H9 (cell line): ENCODE measurements at regions not wholly inside any gene's neighbourhood (a gene's known extent, or its start where the extent isn't known, plus 50 kb on each side); places are given as distances from the start of the nearest gene placed in this dataset.

Experiments
- DNase-seq: peaks from one replicate; pipeline ENCODE4 v3.0.0-alpha.2; 2017
- H2AFZ ChIP-seq: one replicate; pipeline ENCODE4 v1.6.1; 2013; ENCODE audit warnings: mild to moderate bottlenecking, low read length, control low read depth, moderate library complexity
- H2AK5ac ChIP-seq: 2 replicates; pipeline ENCODE4 v1.6.1; 2013; ENCODE audit warnings: low read length, control low read depth, mixed read lengths; ENCODE audit not compliant: insufficient read length
- H2BK120ac ChIP-seq: one replicate; pipeline ENCODE4 v1.6.1; 2013; ENCODE audit warnings: low read depth, mild to moderate bottlenecking, low read length, control low read depth, inconsistent platforms; ENCODE audit not compliant: poor library complexity, severe bottlenecking
- H2BK12ac ChIP-seq: 2 replicates; pipeline ENCODE4 v1.6.1; 2013; ENCODE audit warnings: low read length, control low read depth, mixed read lengths, low read depth; ENCODE audit not compliant: insufficient read length
- H2BK15ac ChIP-seq: 2 replicates; pipeline ENCODE4 v1.6.1; 2013; ENCODE audit warnings: low read depth, low read length, control low read depth
- H2BK20ac ChIP-seq: one replicate; pipeline ENCODE4 v1.6.1; 2013; ENCODE audit warnings: low read depth, mild to moderate bottlenecking, low read length, control low read depth, inconsistent platforms; ENCODE audit not compliant: poor library complexity, severe bottlenecking
- H2BK5ac ChIP-seq: 2 replicates; pipeline ENCODE4 v1.6.1; 2013; ENCODE audit warnings: low read length, control low read depth, mixed read lengths; ENCODE audit not compliant: insufficient read length
- H3K14ac ChIP-seq: 2 replicates; pipeline ENCODE4 v1.6.1; 2013; ENCODE audit warnings: low read length, control low read depth; ENCODE audit not compliant: insufficient read depth
- H3K18ac ChIP-seq: 2 replicates; pipeline ENCODE4 v1.6.1; 2013; ENCODE audit warnings: low read depth, mild to moderate bottlenecking, mixed read lengths, low read length, control low read depth; ENCODE audit not compliant: insufficient read length
- H3K23ac ChIP-seq: 2 replicates; pipeline ENCODE4 v1.6.1; 2013; ENCODE audit warnings: low read length, control low read depth, mixed read lengths, low read depth; ENCODE audit not compliant: insufficient read length
- H3K23me2 ChIP-seq: 2 replicates; pipeline ENCODE4 v1.6.1; 2013; ENCODE audit warnings: low read depth, mild to moderate bottlenecking, mixed read lengths, low read length, control low read depth; ENCODE audit not compliant: insufficient read length, poor library complexity, severe bottlenecking
- H3K27ac ChIP-seq: 2 replicates; pipeline ENCODE4 v1.5.1; 2013; ENCODE audit warnings: low read length, control low read depth, mixed read lengths, low read depth; ENCODE audit not compliant: insufficient read length
- H3K27me3 ChIP-seq: 2 replicates; pipeline ENCODE4 v1.6.1; 2013; ENCODE audit warnings: low read length, control low read depth, inconsistent platforms; ENCODE audit not compliant: insufficient read depth
- H3K4ac ChIP-seq: 2 replicates; pipeline ENCODE4 v1.6.1; 2013; ENCODE audit warnings: low read depth, mild to moderate bottlenecking, control low read depth, inconsistent platforms, low read length, moderate library complexity
- H3K4me1 ChIP-seq: 2 replicates; pipeline ENCODE4 v1.6.1; 2013; ENCODE audit warnings: low read length, control low read depth, inconsistent platforms; ENCODE audit not compliant: insufficient read depth
- H3K4me2 ChIP-seq: 2 replicates; pipeline ENCODE4 v1.6.1; 2013; ENCODE audit warnings: low read length, control low read depth, mixed read lengths; ENCODE audit not compliant: insufficient read length, insufficient read depth
- H3K56ac ChIP-seq: 2 replicates; pipeline ENCODE4 v1.6.1; 2013; ENCODE audit warnings: low read depth, mild to moderate bottlenecking, mixed read lengths, low read length, control low read depth; ENCODE audit not compliant: insufficient read length
- H3K79me1 ChIP-seq: 2 replicates; pipeline ENCODE4 v1.6.1; 2013; ENCODE audit warnings: low read depth, mild to moderate bottlenecking, moderate library complexity, low read length, control low read depth, inconsistent platforms; ENCODE audit not compliant: insufficient read depth, poor library complexity, severe bottlenecking
- H3K79me2 ChIP-seq: 2 replicates; pipeline ENCODE4 v1.6.1; 2013; ENCODE audit warnings: low read length, control low read depth, inconsistent platforms; ENCODE audit not compliant: insufficient read depth
- H3K9ac ChIP-seq: 2 replicates; pipeline ENCODE4 v1.6.1; 2013; ENCODE audit warnings: low read length, control low read depth, mixed read lengths; ENCODE audit not compliant: insufficient read length; ENCODE audit errors: extremely low read depth
- H3K9me3 ChIP-seq: one replicate; pipeline ENCODE4 v1.6.1; 2013; ENCODE audit warnings: low read depth, low read length, inconsistent platforms; ENCODE audit not compliant: control insufficient read depth
- H3T11ph ChIP-seq: one replicate; pipeline ENCODE4 v1.6.1; 2013; ENCODE audit warnings: mild to moderate bottlenecking, low read length, control low read depth, inconsistent platforms
- H4K20me1 ChIP-seq: one replicate; pipeline ENCODE4 v1.6.1; 2013; ENCODE audit not compliant: control insufficient read depth, insufficient read length, insufficient read depth
- H4K5ac ChIP-seq: 2 replicates; pipeline ENCODE4 v1.6.1; 2013; ENCODE audit warnings: low read depth, mild to moderate bottlenecking, mixed read lengths, low read length, control low read depth; ENCODE audit not compliant: insufficient read length
- H4K8ac ChIP-seq: replicated peaks from 2 replicates; pipeline ENCODE4 v1.6.1; 2013; ENCODE audit warnings: low read length, control low read depth, mixed read lengths, low read depth; ENCODE audit not compliant: insufficient read length
- H4K91ac ChIP-seq: 2 replicates; pipeline ENCODE4 v1.6.1; 2013; ENCODE audit warnings: low read depth, mild to moderate bottlenecking, moderate library complexity, mixed read lengths, low read length, control low read depth; ENCODE audit not compliant: insufficient read length
- H3K27ac Mint-ChIP-seq, 3 experiments: 2 replicates in 2 of 3; 3 replicates in 1 of 3; pipeline ENCODE4 v1.8.0; 2020 to 2021; ENCODE audit warnings: mixed read lengths in 3 of 3, mild to moderate bottlenecking in 1 of 3, moderate library complexity in 1 of 3
- H3K27me3 Mint-ChIP-seq: 2 replicates; pipeline ENCODE4 v1.8.0; 2021; ENCODE audit warnings: low read depth, mild to moderate bottlenecking, moderate library complexity, mixed read lengths
- H3K36me3 Mint-ChIP-seq, 3 experiments: 2 replicates in 2 of 3; 3 replicates in 1 of 3; pipeline ENCODE4 v1.8.0; 2020 to 2021; ENCODE audit warnings: low read depth in 3 of 3, mixed read lengths in 3 of 3; ENCODE audit not compliant: insufficient read depth in 1 of 3
- H3K4me1 Mint-ChIP-seq, 2 experiments: 2 replicates each; pipeline ENCODE4 v1.8.0; 2020; ENCODE audit warnings: mixed read lengths in 2 of 2
- H3K4me3 Mint-ChIP-seq, 2 experiments: 2 replicates in 1 of 2; 3 replicates in 1 of 2; pipeline ENCODE4 v1.8.0; 2020 to 2021; ENCODE audit warnings: mild to moderate bottlenecking in 2 of 2, mixed read lengths in 2 of 2, moderate library complexity in 1 of 2
- H3K9me3 Mint-ChIP-seq, 2 experiments: 2 replicates in 1 of 2; 3 replicates in 1 of 2; pipeline ENCODE4 v1.8.0; 2020; ENCODE audit warnings: mild to moderate bottlenecking in 2 of 2, mixed read lengths in 2 of 2, moderate library complexity in 1 of 2
- WGBS: extraction: QIAGEN DNeasy Blood & Tissue Kit; methylation state at CpG from one replicate; pipeline ENCODE4 v1.1.7; 2013; ENCODE audit warnings: missing lambda C conversion rate, low lambda C conversion rate, mixed read lengths; ENCODE audit not compliant: insufficient read length; ENCODE audit errors: extremely low coverage; 5-methylcytosine and 5-hydroxymethylcytosine counted together
- TF ChIP-seq, protein P1 (sequence below): fragments of 200-600 bp; sonication (generic); conservative IDR thresholded peaks from 3 replicates; pipeline ENCODE4 v1.8.0; 2021; ENCODE audit warnings: antibody characterized with exemption, mild to moderate bottlenecking

DNA sequence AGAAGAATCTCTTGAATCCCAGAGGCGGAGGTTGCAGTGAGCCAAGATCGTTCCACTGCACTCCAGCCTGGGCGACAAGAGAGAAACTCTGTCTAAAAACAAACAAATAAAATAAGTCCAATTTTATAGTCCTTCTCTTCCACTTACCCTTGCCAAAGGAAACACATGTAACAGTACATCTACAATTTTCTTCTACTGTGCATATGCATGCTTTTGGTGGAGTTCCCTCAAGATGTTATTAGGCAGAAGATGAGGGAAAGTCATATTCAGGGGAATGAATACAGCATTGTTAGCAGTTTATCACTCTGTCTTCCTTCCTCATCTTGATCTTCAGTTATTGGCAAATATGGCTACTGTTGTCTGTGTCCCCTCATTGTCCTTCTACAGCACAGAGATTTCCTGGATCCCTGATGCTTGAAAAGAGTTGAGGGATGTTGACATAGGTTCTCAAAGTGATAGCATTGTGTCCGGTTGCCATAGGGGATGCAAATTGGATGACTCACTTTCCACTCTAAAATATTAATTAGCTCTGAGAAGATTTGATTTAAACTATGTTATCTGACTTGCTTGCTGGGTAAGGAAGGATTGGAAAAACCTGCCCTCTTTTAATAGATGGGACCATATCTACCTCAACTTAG is 1173.6 kb downstream of the KCNT2 start:
- Mint-ChIP-seq H3K4me3 (no peak overlapping the region), H3K9me3 (no peaks in the 10 kb centered on the region)

More for the DNA sequence above, 1173.6 kb downstream of the KCNT2 start:
- Histone ChIP-seq H2BK15ac (no peak overlapping the region), H3K79me1 (no peaks in the 10 kb centered on the region), H3K18ac (no peak overlapping the region), H3K14ac (no peak overlapping the region), H2BK20ac (no peak overlapping the region), H3K23me2 (no peaks in the 10 kb centered on the region), H3K4ac (no peak overlapping the region), H4K8ac (no peak overlapping the region), H2BK120ac (no peak overlapping the region), H4K91ac (no peak overlapping the region), H2AFZ (no peak overlapping the region), H2AK5ac (no peak overlapping the region), H3K4me1 (no peaks in the 10 kb centered on the region), H3K27me3 (no peaks in the 10 kb centered on the region), H3K79me2 (no peaks in the 10 kb centered on the region), H3K56ac (no peak overlapping the region), H4K20me1 (no peaks in the 10 kb centered on the region), H3K27ac (no peak overlapping the region), H3K23ac (no peak overlapping the region), H2BK12ac (no peak overlapping the region), H2BK5ac (no peak overlapping the region), H3K4me2 (no peak overlapping the region), H4K5ac (no peak overlapping the region), H3T11ph (no peak overlapping the region), H3K9ac (no peak overlapping the region), H3K9me3 (no peaks in the 10 kb centered on the region)
- no peak overlapping the region for H3K27ac Mint-ChIP-seq
- no CpG with 5 or more reads among the region's 4 CpGs for WGBS
- H3K4me1 Mint-ChIP-seq = peaks cover 0 to under 1% of the 10 kb centered on the region in 2 experiments; a peak in 1 of 4 replicates
- DNase-seq = no peak
- H3K36me3 Mint-ChIP-seq = no peaks in the 10 kb centered on the region
- TF ChIP-seq, protein P1, sequence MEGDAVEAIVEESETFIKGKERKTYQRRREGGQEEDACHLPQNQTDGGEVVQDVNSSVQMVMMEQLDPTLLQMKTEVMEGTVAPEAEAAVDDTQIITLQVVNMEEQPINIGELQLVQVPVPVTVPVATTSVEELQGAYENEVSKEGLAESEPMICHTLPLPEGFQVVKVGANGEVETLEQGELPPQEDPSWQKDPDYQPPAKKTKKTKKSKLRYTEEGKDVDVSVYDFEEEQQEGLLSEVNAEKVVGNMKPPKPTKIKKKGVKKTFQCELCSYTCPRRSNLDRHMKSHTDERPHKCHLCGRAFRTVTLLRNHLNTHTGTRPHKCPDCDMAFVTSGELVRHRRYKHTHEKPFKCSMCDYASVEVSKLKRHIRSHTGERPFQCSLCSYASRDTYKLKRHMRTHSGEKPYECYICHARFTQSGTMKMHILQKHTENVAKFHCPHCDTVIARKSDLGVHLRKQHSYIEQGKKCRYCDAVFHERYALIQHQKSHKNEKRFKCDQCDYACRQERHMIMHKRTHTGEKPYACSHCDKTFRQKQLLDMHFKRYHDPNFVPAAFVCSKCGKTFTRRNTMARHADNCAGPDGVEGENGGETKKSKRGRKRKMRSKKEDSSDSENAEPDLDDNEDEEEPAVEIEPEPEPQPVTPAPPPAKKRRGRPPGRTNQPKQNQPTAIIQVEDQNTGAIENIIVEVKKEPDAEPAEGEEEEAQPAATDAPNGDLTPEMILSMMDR = no peak
- H3K27me3 Mint-ChIP-seq = no peaks in the 10 kb centered on the region
